Right atrium auricular region (tissue), 2 donors: ENCODE measurements at regions not wholly inside any gene's neighbourhood (a gene's known extent, or its start where the extent isn't known, plus 50 kb on each side); places are given as distances from the start of the nearest gene placed in this dataset.
"Not testable (repeated sequence)": the region's sequence is repeated elsewhere in the genome, so short reads cannot be mapped to it uniquely, and the experiment has no call there.

Experiments
- DNase-seq: peaks from one replicate; pipeline ENCODE4 v3.0.0-alpha.2; 2019; ENCODE audit warnings: low spot score
- H3K27ac ChIP-seq, 2 donors: fragments of 200-600 bp; sonication (generic); 1 replicate in 1 of 2; 2 replicates in 1 of 2; pipeline ENCODE4 v1.5.1; 2016 to 2019
- H3K27me3 ChIP-seq, 2 donors: fragments of 200-600 bp; sonication (generic); one replicate each; pipeline versions ENCODE4 v1.5.1 to v1.6.0; 2017 to 2019
- H3K36me3 ChIP-seq: fragments of 200-600 bp; sonication (generic); one replicate; pipeline ENCODE4 v1.5.1; 2016
- H3K4me1 ChIP-seq, 2 donors: fragments of 200-600 bp; sonication (generic); one replicate each; pipeline versions ENCODE4 v1.5.1 to v1.6.0; 2017 to 2019
- H3K4me3 ChIP-seq, 2 donors: fragments of 200-600 bp; sonication (generic); 1 replicate in 1 of 2; 2 replicates in 1 of 2; pipeline ENCODE4 v1.5.1; 2017 to 2019; ENCODE audit warnings: mild to moderate bottlenecking in 1 of 2, moderate library complexity in 1 of 2
- H3K9me3 ChIP-seq, 2 donors: fragments of 200-600 bp; sonication (generic); one replicate each; pipeline ENCODE4 v1.5.1; 2019

DNA sequence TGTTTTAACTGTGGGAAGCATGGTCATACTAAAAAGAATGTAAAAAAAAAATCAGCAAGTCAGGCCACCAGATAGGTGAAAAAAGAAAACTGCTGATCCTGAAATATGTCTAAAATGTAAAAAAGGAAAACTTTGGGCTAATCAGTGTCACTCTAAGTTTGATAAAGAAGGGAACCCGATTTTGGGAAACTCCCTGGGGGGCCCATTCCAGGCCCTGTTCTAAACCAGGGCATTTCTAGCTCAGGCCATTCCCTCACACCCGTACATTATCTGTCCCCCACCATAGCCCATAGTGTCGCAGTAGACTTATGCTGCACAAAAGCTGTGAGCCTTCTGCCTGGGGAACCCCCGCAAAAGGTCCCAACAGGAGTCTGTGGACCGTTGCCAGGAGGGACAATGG lies 1219.1 kb upstream of the TPTE start:
- not testable (repeated sequence) for H3K36me3 ChIP-seq, H3K9me3 ChIP-seq, H3K27ac ChIP-seq, H3K4me1 ChIP-seq, H3K4me3 ChIP-seq, H3K27me3 ChIP-seq
- DNase-seq, result peak; percentile 56
